HCT116 (cell line): ENCODE measurements at regions not wholly inside any gene's neighbourhood (a gene's known extent, or its start where the extent isn't known, plus 50 kb on each side); places are given as distances from the start of the nearest gene placed in this dataset.

Experiments
- ATAC-seq: fragments of 200-7000 bp; cut with Tn5 transposase; 2 replicates; pipeline ENCODE4 v1.9.1; 2020; ENCODE audit warnings: mild to moderate bottlenecking, moderate library complexity
- BruUV-seq: library from RNA; stranded (reverse); fragments of 400-500 nt; replicated peaks from 2 replicates; lab custom pipeline; 2021; lab: Mats Ljungman, UMichigan
- CTCF ChIA-PET: fragments of 300-600 bp; sonication (Branson Sonifier 250); formaldehyde crosslinking; loops from one replicate; lab custom pipeline; 2021; ENCODE audit warnings: antibody characterized with exemption; lab: Charles Lee
- POLR2A ChIA-PET: fragments of 300-600, 350-600 bp; sonication (Branson Sonifier 250); formaldehyde crosslinking; loops from one replicate; lab custom pipeline; 2021; ENCODE audit warnings: antibody characterized with exemption; lab: Charles Lee
- RAD21 ChIA-PET, 2 experiments: fragments of 300-600 bp; sonication (Branson Sonifier 250); formaldehyde crosslinking; loops; one replicate each; lab custom pipeline; 2023; ENCODE audit warnings: low total read pairs in 2 of 2; ENCODE audit not compliant: uncharacterized antibody in 2 of 2, unreplicated experiment in 2 of 2, low non-redundant PET in 1 of 2; lab: Charles Lee
- DNase-seq: peaks from one replicate; pipeline ENCODE4 v3.0.0-alpha.2; 2010; ENCODE audit warnings: low read depth, low spot score
- H2AFZ ChIP-seq: fragments of 200-600 bp; shearing (Covaris generic), sonication (generic); 2 replicates; pipeline ENCODE4 v1.6.1; 2017; ENCODE audit warnings: low read depth, mixed run types, mixed read lengths, antibody characterized with exemption, low read length; ENCODE audit not compliant: poor library complexity, severe bottlenecking
- H3K27ac ChIP-seq: 2 replicates; pipeline ENCODE4 v1.5.1; 2012; ENCODE audit warnings: low read depth, low read length
- H3K27me3 ChIP-seq: fragments of 200-600 bp; sonication (generic); 2 replicates; pipeline ENCODE4 v1.6.1; 2016; ENCODE audit warnings: mixed run types, low read length, mixed read lengths; ENCODE audit not compliant: insufficient read depth
- H3K36me3 ChIP-seq, 2 experiments: fragments of 200-500 bp in 1 of 2; fragments of 200-600 bp in 1 of 2; sonication (Bioruptor generic) in 1 of 2; sonication (generic) in 1 of 2; 2 replicates each; pipeline versions ENCODE4 v1.5.1 to v1.6.1; 2014 to 2016; ENCODE audit warnings: low read length in 2 of 2, inconsistent platforms in 1 of 2, mixed read lengths in 1 of 2, mixed run types in 1 of 2; ENCODE audit not compliant: insufficient read depth in 2 of 2, control insufficient read depth in 1 of 2
- H3K4me1 ChIP-seq, 2 experiments: fragments of 200-600 bp in 1 of 2; sonication (generic) in 1 of 2; 2 replicates each; pipeline versions ENCODE4 v1.5.1 to v1.6.1; 2012 to 2017; ENCODE audit warnings: low read length in 2 of 2, inconsistent platforms in 1 of 2, mild to moderate bottlenecking in 1 of 2, mixed read lengths in 1 of 2, mixed run types in 1 of 2, moderate library complexity in 1 of 2; ENCODE audit not compliant: insufficient read depth in 2 of 2, control insufficient read depth in 1 of 2
- H3K4me2 ChIP-seq: fragments of 200-600 bp; sonication (generic); 2 replicates; pipeline ENCODE4 v1.6.1; 2017; ENCODE audit warnings: mixed run types, low read length, mixed read lengths
- H3K4me3 ChIP-seq, 2 experiments: fragments of 200-600 bp in 1 of 2; sonication (generic) in 1 of 2; replicated peaks in 1 of 2; 2 replicates each; pipeline ENCODE4 v1.5.1; 2011 to 2016; ENCODE audit warnings: low read length in 2 of 2, control low read depth in 1 of 2, low read depth in 1 of 2, mild to moderate bottlenecking in 1 of 2, mixed read lengths in 1 of 2, mixed run types in 1 of 2
- H3K79me2 ChIP-seq: fragments of 200-600 bp; sonication (generic); 2 replicates; pipeline ENCODE4 v1.6.1; 2017; ENCODE audit warnings: mild to moderate bottlenecking, mixed run types, low read length, moderate library complexity, mixed read lengths; ENCODE audit not compliant: insufficient read depth
- H3K9ac ChIP-seq: fragments of 200-600 bp; sonication (generic); 2 replicates; pipeline ENCODE4 v1.6.1; 2016; ENCODE audit warnings: low read length, mixed read lengths
- H3K9me2 ChIP-seq: fragments of 200-600 bp; sonication (generic), shearing (Covaris generic); 2 replicates; pipeline ENCODE4 v1.6.1; 2017; ENCODE audit warnings: mixed run types, mild to moderate bottlenecking, moderate library complexity; ENCODE audit not compliant: insufficient read depth
- H3K9me3 ChIP-seq, 2 experiments: fragments of 200-500 bp in 1 of 2; fragments of 200-600 bp in 1 of 2; sonication (Bioruptor generic) in 1 of 2; sonication (generic) in 1 of 2; 2 replicates each; pipeline ENCODE4 v1.6.1; 2014 to 2017; ENCODE audit warnings: low read length in 2 of 2, mixed read lengths in 2 of 2, inconsistent platforms in 1 of 2, low read depth in 1 of 2, mild to moderate bottlenecking in 1 of 2, mixed run types in 1 of 2, moderate library complexity in 1 of 2; ENCODE audit not compliant: control insufficient read depth in 1 of 2, insufficient read depth in 1 of 2
- H4K20me1 ChIP-seq: fragments of 200-600 bp; sonication (generic), shearing (Covaris generic); 2 replicates; pipeline ENCODE4 v1.6.1; 2017; ENCODE audit warnings: mixed run types, mild to moderate bottlenecking, moderate library complexity; ENCODE audit not compliant: insufficient read depth
- CBX3 ChIP-seq: IDR thresholded peaks from 2 replicates; pipeline ENCODE4 v1.6.1; 2012; ENCODE audit warnings: low read depth
- EGR1 ChIP-seq: IDR thresholded peaks from 2 replicates; pipeline ENCODE4 v1.6.1; 2012; ENCODE audit warnings: low read depth
- FOSL1 ChIP-seq: IDR thresholded peaks from 2 replicates; pipeline ENCODE4 v1.6.1; 2012; ENCODE audit warnings: low read depth
- POLR2A ChIP-seq: IDR thresholded peaks from 2 replicates; pipeline ENCODE4 v1.7.0; 2011; ENCODE audit warnings: borderline replicate concordance; ENCODE audit not compliant: insufficient read depth, insufficient read length; ENCODE audit errors: extremely low read depth
- POLR2AphosphoS5 ChIP-seq: IDR thresholded peaks from 2 replicates; pipeline ENCODE4 v1.6.1; 2011; ENCODE audit warnings: mild to moderate bottlenecking, low read depth, low read length, moderate library complexity
- YY1 ChIP-seq: IDR thresholded peaks from 2 replicates; pipeline ENCODE4 v1.6.1; 2011; ENCODE audit warnings: low read length, low read depth, moderate library complexity, mild to moderate bottlenecking; ENCODE audit not compliant: insufficient replicate concordance; ENCODE audit errors: extremely low read depth
- ZNF274 ChIP-seq: fragments of 200-500 bp; sonication (Bioruptor generic); IDR thresholded peaks from 2 replicates; pipeline ENCODE4 v1.6.1; 2014; ENCODE audit warnings: mild to moderate bottlenecking, low read depth, low read length, inconsistent platforms
- intact Hi-C: fragments of 100-400 bp; cut with micrococcal nuclease; formaldehyde crosslinking; loops from 2 replicates; pipeline ENCODE4 v1.10.0; 2022
- TF ChIP-seq, protein P1 (sequence below): IDR thresholded peaks from 2 replicates; pipeline ENCODE4 v1.6.1; 2012
- TF ChIP-seq, protein P2 (sequence below), 3 experiments: fragments of 200-600 bp in 1 of 3; sonication (generic) in 1 of 3; IDR thresholded peaks in 2 of 3; conservative IDR thresholded peaks in 1 of 3; 2 replicates each; pipeline ENCODE4 v1.5.1; 2012 to 2017; ENCODE audit warnings: low read depth in 2 of 3, low read length in 2 of 3, antibody characterized with exemption in 1 of 3, borderline replicate concordance in 1 of 3, control low read depth in 1 of 3, mild to moderate bottlenecking in 1 of 3, mixed read lengths in 1 of 3, mixed run types in 1 of 3, moderate library complexity in 1 of 3; ENCODE audit not compliant: insufficient read depth in 1 of 3

DNA sequence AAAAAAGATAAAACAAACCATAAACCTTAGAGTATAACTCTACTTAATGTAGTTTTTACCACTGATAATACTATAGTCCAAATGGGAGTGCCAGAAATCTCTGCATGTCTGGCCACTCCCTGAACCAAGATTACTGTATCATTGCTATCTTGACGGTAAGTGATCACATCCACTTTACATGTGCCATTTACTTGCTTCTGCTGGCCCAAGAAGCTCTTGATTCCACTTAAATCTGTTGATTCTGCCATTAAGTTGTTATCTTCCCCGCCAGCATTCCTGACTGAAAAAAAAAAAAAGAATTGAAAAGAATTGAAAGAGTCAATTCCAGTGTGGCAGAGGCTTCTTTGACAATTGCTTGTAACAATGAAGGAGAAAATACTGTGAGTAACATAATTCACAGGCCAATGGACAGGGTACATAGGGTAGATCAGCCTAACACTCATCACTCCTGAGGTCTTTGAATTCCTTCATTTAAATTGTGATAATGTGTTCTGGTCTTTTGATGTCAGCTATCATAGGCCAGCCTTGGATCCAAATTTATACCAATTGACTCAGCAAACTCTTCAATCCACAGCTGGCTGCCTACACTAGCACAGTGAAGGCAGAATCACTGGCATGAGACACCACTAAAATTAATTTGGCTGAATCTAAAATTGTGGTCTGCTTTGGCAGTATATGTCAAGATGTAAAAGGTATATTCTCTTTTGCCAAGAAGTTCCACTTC, 665.2 kb upstream of the FLRT2 start:
- H3K79me2 ChIP-seq = no peaks in the 10 kb centered on the region
- TF ChIP-seq, protein P1, sequence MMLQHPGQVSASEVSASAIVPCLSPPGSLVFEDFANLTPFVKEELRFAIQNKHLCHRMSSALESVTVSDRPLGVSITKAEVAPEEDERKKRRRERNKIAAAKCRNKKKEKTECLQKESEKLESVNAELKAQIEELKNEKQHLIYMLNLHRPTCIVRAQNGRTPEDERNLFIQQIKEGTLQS = no peak
- TF ChIP-seq FOSL1 (no peak), POLR2AphosphoS5 (no peak), EGR1 (no peak), CBX3 (no peak), ZNF274 (no peak)
- ChIA-PET RAD21 (no interaction called here), CTCF (no interaction called here), POLR2A (no interaction called here)
- no peak for DNase-seq
- BruUV-seq = no TSS peak
- H2AFZ ChIP-seq = no peak overlapping the region
- no peaks in the 10 kb centered on the region for H4K20me1 ChIP-seq
- H3K9ac ChIP-seq = no peak overlapping the region
- no peaks in the 10 kb centered on the region for H3K36me3 ChIP-seq
- H3K4me1 ChIP-seq = no peaks in the 10 kb centered on the region
- H3K9me3 ChIP-seq = peaks cover 4 to 20% of the 10 kb centered on the region in 2 experiments; a peak in 3 of 4 replicates
- no peak overlapping the region for H3K4me2 ChIP-seq
- no peaks in the 10 kb centered on the region for H3K9me2 ChIP-seq
- intact Hi-C loops = no loop called here
- no peak overlapping the region for H3K4me3 ChIP-seq
- H3K27me3 ChIP-seq = no peaks in the 10 kb centered on the region
- no peak for ATAC-seq
- H3K27ac ChIP-seq = no peak overlapping the region

DNA sequence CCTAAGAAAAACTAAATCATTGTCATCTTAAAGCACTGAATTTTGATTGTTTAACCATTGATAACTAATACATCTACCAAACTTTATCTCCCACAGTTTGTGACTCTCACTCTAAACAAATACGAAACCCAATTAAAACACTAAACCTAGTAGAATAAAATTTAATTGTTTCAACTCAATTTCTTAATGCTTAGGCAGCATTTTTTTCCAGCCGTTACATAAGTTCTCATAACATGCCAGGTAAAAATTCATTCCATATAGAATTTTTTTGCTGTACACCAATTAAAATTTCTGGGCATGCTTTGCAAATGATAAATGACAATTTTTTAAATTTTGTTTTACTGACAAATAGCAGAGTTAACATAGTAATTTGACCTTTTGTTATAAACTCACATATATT, 658.2 kb upstream of the FLRT2 start:
- RAD21 ChIA-PET = no interaction called here
- BruUV-seq = no TSS peak
- CTCF ChIA-PET = no interaction called here

More for the DNA sequence above, 658.2 kb upstream of the FLRT2 start:
- no peaks in the 10 kb centered on the region; the same call in 1 of the 2 replicates for H4K20me1 ChIP-seq
- POLR2A ChIA-PET = no interaction called here
- intact Hi-C loops = no loop called here
- H3K9me3 ChIP-seq = peaks cover 3 to 10% of the 10 kb centered on the region in 2 experiments; a peak in 3 of 4 replicates
- no peak overlapping the region for H2AFZ ChIP-seq
- no peak overlapping the region for H3K4me2 ChIP-seq
- H3K79me2 ChIP-seq = no peaks in the 10 kb centered on the region
- no peak overlapping the region for H3K9ac ChIP-seq
- no peak for DNase-seq
- H3K27ac ChIP-seq = no peak overlapping the region
- no peaks in the 10 kb centered on the region for H3K27me3 ChIP-seq
- TF ChIP-seq, protein P1 = no peak
- TF ChIP-seq, protein P2, sequence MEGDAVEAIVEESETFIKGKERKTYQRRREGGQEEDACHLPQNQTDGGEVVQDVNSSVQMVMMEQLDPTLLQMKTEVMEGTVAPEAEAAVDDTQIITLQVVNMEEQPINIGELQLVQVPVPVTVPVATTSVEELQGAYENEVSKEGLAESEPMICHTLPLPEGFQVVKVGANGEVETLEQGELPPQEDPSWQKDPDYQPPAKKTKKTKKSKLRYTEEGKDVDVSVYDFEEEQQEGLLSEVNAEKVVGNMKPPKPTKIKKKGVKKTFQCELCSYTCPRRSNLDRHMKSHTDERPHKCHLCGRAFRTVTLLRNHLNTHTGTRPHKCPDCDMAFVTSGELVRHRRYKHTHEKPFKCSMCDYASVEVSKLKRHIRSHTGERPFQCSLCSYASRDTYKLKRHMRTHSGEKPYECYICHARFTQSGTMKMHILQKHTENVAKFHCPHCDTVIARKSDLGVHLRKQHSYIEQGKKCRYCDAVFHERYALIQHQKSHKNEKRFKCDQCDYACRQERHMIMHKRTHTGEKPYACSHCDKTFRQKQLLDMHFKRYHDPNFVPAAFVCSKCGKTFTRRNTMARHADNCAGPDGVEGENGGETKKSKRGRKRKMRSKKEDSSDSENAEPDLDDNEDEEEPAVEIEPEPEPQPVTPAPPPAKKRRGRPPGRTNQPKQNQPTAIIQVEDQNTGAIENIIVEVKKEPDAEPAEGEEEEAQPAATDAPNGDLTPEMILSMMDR (IDR thresholded peaks at IDR 0.05 in 2 of 3, conservative IDR thresholded peaks at IDR 0.05 in 1 of 3; ENCODE audit: borderline replicate concordance in 1 of 3, insufficient read depth in 1 of 3, low read depth in 2 of 3, low read length in 2 of 3) = no peak
- no peak for TF ChIP-seq YY1
- no peak for TF ChIP-seq CBX3
- TF ChIP-seq POLR2A = no peak
- TF ChIP-seq, all 23 proteins: peak for 0
- Histone ChIP-seq H3K9me2 (no peaks in the 10 kb centered on the region), H3K36me3 (no peaks in the 10 kb centered on the region), H3K4me1 (no peaks in the 10 kb centered on the region), H3K4me3 (no peak overlapping the region)
- no peak for ATAC-seq
